PFSK-1 (cell line): ENCODE measurements at regions not wholly inside any gene's neighbourhood (a gene's known extent, or its start where the extent isn't known, plus 50 kb on each side); places are given as distances from the start of the nearest gene placed in this dataset.

Experiments
- POLR2AphosphoS5 ChIP-seq: IDR thresholded peaks from 2 replicates; pipeline ENCODE4 v1.6.1; 2012; ENCODE audit warnings: low read depth, mild to moderate bottlenecking, control low read depth, low read length, moderate library complexity
- TAF1 ChIP-seq: IDR thresholded peaks from 2 replicates; pipeline ENCODE4 v1.6.1; 2012; ENCODE audit warnings: low read length, control low read depth, borderline replicate concordance; ENCODE audit not compliant: insufficient read depth

- TF ChIP-seq TAF1, result no peak
- no peak for TF ChIP-seq POLR2AphosphoS5
These were observed 69.2 kb upstream of the SLC6A6 start for GRCh38 chr3:14333215-14333614.
